IPS DF 19.7 (cell line): ENCODE measurements at regions not wholly inside any gene's neighbourhood (a gene's known extent, or its start where the extent isn't known, plus 50 kb on each side); places are given as distances from the start of the nearest gene placed in this dataset.

ENCODE experiments used
- DNase-seq: peaks from one replicate; pipeline ENCODE4 v3.0.0-alpha.2; 2013; ENCODE audit warnings: low read depth, low spot score

GRCh38 chr16:63530974-63531373 lies 1494.7 kb upstream of the CDH8 start:
- DNase-seq, result no peak

DNA sequence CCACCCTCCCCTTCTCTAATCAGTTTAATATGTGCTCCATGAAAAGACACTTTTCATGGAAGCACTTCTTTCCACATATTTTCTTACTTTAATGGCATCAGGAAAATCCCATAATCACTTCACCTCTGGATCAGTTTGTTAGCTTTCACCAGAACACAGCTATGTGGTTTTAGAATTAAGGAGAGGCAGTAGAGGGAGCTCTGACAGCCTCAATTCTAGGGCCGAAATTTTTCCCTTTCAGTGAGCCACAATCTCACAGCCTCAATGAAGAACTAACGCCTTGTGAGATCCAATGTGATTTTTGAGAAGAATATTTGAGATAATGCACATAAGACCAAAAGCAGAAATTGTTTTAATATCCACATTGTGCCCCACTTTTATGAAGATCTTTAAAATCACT lies 1494.0 kb upstream of the CDH8 start:
- no peak for DNase-seq

DNA sequence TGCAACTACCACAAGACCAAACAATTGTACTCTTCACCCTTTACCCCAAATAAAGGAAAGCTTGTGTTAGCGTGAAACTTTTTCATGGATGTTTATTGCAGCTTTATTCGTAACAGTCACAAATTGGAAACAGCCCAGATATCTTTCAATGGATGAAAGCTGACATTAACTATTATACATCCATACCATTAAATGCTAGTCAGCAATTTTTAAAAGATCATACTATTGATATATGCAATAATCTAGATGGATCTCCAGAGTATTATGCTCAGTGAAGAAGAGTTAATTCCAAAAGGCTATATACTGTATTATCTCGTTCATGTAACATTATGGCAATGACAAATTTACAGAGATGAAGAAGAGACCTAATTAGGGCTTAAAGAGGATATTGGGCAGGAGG lies 1491.2 kb upstream of the CDH8 start:
- no peak for DNase-seq

GRCh38 chr16:63516394-63516793 lies 1480.2 kb upstream of the CDH8 start:
- no peak for DNase-seq

- no peak for DNase-seq
Measured at GRCh38 chr16:63512910-63513309, 1476.7 kb upstream of the CDH8 start.

GRCh38 chr16:63497408-63497807 lies 1461.2 kb upstream of the CDH8 start:
- DNase-seq, result no peak

- DNase-seq, result no peak
Measured at GRCh38 chr16:63496282-63496681, 1460.0 kb upstream of the CDH8 start.

GRCh38 chr16:63488955-63489354 lies 1452.7 kb upstream of the CDH8 start:
- DNase-seq, result no peak

DNA sequence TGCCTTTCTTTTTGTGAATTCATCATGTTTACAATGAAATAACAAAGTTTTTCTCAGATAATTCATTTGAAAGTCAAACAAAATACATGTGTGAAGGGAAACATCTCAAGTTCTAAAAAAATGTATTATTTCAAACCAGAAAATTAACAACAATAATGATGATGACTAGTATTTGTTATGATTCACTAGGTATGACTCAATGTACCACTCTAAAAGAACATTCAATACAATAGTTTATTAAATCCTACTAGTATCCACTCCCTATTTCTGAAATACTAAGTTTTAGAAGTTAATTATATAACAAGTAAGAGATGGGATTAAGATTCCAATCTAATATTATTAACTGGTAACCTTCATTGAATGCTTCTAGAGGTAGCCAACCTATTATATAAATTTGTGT lies 1444.8 kb upstream of the CDH8 start:
- no peak for DNase-seq

GRCh38 chr16:63473725-63474124 lies 1437.5 kb upstream of the CDH8 start:
- no peak for DNase-seq

GRCh38 chr16:63467513-63467912 lies 1431.3 kb upstream of the CDH8 start:
- DNase-seq, result no peak

- DNase-seq, result no peak
Measured at GRCh38 chr16:63462316-63462715, 1426.1 kb upstream of the CDH8 start.

- DNase-seq, result peak; percentile 12
Measured at GRCh38 chr16:63461248-63461841, 1425.1 kb upstream of the CDH8 start.

DNA sequence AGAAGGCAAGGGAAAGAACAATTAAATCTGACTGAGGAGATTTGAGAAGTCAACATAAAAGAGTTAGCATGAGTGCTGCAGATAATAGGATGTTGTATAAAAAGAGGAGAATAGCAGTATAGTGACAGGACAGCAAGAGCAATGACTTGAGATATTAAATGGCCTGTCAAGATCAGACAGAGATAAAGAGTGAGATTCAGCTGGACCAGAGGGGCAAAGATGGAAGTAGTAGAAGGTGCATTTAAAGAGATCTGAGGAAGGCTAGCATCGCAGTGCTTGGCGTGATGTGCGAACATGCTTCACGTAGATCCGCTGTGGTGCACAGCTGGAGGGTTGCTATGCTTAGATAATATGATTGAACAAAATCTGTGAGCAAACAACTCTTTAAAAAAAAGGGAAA lies 1422.6 kb upstream of the CDH8 start:
- no peak for DNase-seq

- no peak for DNase-seq
Measured at GRCh38 chr16:63457869-63458268, 1421.6 kb upstream of the CDH8 start.

GRCh38 chr16:63453261-63453660 lies 1417.0 kb upstream of the CDH8 start:
- DNase-seq, result no peak

DNA sequence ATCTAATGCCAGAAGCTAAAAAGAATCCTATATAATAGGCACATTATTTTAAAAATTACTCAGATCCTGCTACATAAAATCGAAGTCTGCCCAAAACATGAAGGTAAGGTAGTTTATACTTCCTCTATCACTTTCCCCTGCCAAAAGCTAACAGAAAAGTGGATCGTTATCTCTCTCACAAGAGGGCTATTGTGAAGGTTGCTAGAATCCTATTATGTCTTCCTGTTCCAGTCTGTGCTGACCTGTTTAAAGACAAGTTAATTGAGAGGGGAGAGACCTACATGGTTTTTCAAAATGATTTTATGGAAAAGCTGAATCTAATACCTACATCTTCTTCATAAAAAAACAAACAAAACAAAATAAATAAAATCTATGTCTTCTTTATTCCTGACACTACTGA lies 1410.9 kb upstream of the CDH8 start:
- no peak for DNase-seq

- no peak for DNase-seq
Measured at GRCh38 chr16:63442246-63442645, 1406.0 kb upstream of the CDH8 start.

DNA sequence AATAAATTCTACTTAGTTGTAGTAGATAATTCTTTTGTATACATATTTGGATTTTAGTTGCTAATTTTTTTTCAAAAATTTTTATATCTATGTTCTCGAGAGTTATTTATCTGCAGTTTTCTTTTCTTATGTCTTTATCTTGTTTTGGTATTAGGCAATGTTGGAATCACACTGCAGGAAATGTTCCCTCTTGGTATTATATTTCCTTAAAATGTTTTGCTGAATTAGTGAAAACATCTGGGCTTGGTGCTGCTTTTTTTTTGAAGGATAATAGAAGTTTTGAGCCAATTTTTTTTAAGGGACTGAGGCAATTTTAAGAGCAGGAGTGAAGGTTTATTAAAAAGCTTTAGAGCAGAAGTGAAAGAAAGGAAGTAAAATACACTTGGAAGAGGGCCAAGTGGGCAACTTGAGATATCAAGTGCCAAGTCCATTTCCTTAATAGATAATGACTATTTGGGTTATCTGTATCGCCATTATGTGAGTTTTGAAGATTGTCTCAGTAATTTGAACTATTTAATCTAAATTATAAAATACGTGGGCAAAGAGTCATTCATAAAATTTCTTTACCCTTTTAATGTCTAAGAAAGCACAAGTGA lies 1390.1 kb upstream of the CDH8 start:
- DNase-seq, result no peak

DNA sequence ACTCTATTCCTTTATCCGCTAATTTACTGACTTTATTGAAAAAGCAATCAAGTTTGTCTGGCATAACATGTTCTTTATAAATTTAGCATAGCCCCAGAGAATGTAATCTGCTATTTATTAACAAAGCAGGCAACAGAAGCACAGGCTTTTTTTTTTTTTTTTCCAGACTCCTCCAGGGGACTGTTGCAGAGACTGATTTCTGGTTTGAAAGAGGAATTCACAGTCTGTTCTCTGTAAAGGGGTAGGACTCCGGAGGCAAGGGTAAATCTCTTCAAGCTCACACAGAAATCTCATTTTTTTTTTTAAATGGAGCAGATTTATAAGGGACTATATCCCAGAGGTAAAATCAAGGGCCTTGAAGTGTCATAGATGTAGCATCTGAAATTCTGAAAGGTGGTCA lies 1386.5 kb upstream of the CDH8 start:
- no peak for DNase-seq

DNA sequence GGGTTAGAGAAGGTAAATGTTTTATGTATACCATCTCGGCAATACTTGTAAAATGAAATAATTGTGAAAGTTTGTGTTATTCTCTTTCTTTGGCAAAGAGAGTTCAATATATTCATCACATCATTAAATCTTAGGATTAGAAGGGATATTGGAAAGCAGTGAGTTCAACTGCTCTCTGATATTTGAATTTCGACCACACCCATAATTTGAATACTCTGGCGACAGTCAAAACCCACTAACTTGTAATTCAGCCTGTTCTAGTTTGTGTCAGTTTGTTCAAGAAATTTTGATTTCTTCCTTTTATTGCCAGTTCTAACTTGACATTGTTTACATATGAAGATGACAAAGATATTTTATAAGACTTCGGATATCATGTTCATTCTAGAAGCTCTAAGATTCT lies 1380.5 kb upstream of the CDH8 start:
- no peak for DNase-seq

DNA sequence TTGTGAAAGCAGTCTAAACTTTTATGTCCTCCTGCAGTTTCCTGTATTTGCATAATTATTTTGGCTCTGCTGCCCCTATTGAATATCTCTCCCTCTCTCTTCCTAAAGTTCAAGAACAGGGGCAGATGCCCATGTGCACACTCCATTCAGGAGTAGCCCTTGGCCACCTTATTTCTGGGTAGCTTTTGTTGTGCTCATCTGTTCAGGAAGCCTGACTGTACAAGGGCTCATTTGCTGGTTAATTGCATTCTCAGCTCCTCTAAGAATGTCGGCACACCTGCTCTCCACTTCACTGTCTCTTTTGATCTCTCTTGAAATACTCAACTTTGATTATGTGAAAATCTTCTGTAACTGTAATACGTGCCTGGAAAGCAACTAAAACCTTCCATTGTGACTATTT lies 1378.8 kb upstream of the CDH8 start:
- no peak for DNase-seq

DNA sequence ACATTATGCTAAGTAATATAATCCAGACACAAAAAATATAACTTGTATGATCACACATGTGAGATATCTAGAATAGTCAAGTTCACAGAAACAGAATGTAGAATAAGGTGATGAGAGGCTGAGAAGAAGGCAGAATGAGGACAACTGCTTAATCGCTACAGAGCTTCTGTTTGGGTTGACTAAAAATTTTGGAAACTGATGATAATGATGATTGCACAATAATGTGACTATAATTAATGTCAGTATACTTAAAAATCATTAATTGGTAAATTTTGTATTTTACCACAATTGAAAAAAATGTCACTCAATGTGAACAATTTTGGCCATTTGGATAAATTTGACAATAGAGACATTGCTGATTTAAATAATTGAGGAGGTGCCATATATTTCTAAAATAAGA lies 1374.4 kb upstream of the CDH8 start:
- no peak for DNase-seq

DNA sequence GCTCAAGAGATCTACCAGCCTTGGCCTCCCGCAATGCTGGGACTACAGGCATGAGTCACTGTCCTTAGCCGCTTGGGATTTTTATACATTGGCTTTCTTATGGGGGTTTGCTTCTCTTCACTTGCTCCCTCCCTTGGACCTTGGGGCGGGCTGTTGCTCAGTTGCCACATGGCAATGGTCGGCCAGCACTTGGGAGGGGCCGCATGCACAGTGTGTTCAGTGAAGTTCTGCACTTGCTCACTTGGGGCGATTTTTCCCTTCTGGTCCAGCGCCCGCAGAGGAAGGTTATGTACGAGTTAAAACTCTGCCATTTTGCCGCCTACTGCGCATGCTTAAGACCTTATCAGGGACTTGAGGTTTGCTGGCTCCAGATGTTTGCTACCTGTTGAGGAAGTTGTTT lies 1367.6 kb upstream of the CDH8 start:
- no peak for DNase-seq
